GM12878 (cell line): ENCODE measurements at regions not wholly inside any gene's neighbourhood (a gene's known extent, or its start where the extent isn't known, plus 50 kb on each side); places are given as distances from the start of the nearest gene placed in this dataset.

Experiments
- ATAC-seq: fragments of 200-7000 bp; cut with Tn5 transposase; 3 replicates; pipeline ENCODE4 v1.9.1; 2020; ENCODE audit warnings: mild to moderate bottlenecking, moderate library complexity
- BruUV-seq: library from RNA; stranded (reverse); fragments of 400-500 nt; replicated peaks from 2 replicates; lab custom pipeline; 2021; lab: Mats Ljungman, UMichigan
- CTCF ChIA-PET: fragments of 300-600 bp; sonication (Branson Sonifier 250); formaldehyde crosslinking; extraction: SDS; loops from one replicate; lab custom pipeline; 2021; ENCODE audit warnings: inconsistent platforms; lab: Yijun Ruan, JAX
- POLR2A ChIA-PET: fragments of 350-600 bp; formaldehyde crosslinking; extraction: SDS; loops from one replicate; lab custom pipeline; 2021; ENCODE audit warnings: inconsistent platforms; lab: Charles Lee
- RAD21 ChIA-PET: fragments of 300-600 bp; sonication (Branson Sonifier 250); formaldehyde crosslinking; loops from one replicate; lab custom pipeline; 2023; ENCODE audit warnings: antibody characterized with exemption; ENCODE audit not compliant: unreplicated experiment; lab: Charles Lee
- SMC1A ChIA-PET: fragments of 300-600 bp; sonication (Branson Sonifier 250); formaldehyde crosslinking; loops from one replicate; lab custom pipeline; 2023; ENCODE audit not compliant: unreplicated experiment, uncharacterized antibody; lab: Charles Lee
- DNase-seq: peaks from one replicate; pipeline ENCODE4 v3.0.0-alpha.2; 2011; ENCODE audit warnings: low read depth, low spot score
- FAIRE-seq: peaks from 3 replicates; lab custom pipeline; 2011; peaks lifted over from hg19 to GRCh38; lab: Jason Lieb, UNC
- H2AFZ ChIP-seq: 2 replicates; pipeline ENCODE4 v1.6.0; 2011; ENCODE audit warnings: low read depth, low read length, control low read depth; ENCODE audit not compliant: control insufficient read depth
- H3K27ac ChIP-seq: 2 replicates; pipeline ENCODE4 v1.5.1; 2011; ENCODE audit warnings: control low read depth; ENCODE audit not compliant: control insufficient read depth, insufficient read depth
- H3K27me3 ChIP-seq, 2 experiments: replicated peaks in 1 of 2; 2 replicates each; pipeline versions ENCODE4 v1.6.0 to v1.6.1; 2011; ENCODE audit warnings: low read length in 1 of 2; ENCODE audit not compliant: control insufficient read depth in 2 of 2, insufficient read depth in 2 of 2
- H3K36me3 ChIP-seq, 2 experiments: 2 replicates each; pipeline ENCODE4 v1.5.1; 2011; ENCODE audit warnings: low read length in 1 of 2; ENCODE audit not compliant: control insufficient read depth in 2 of 2, insufficient read depth in 2 of 2
- H3K4me1 ChIP-seq: 2 replicates; pipeline ENCODE4 v1.6.1; 2011; ENCODE audit warnings: mild to moderate bottlenecking, low read length, moderate library complexity, mixed read lengths; ENCODE audit not compliant: control insufficient read depth, insufficient read depth
- H3K4me2 ChIP-seq: 2 replicates; pipeline ENCODE4 v1.6.0; 2011; ENCODE audit warnings: control low read depth; ENCODE audit not compliant: control insufficient read depth, insufficient read depth
- H3K4me3 ChIP-seq: fragments of 200-600 bp; sonication (generic); 2 replicates; pipeline ENCODE4 v1.5.1; 2016
- H3K79me2 ChIP-seq: 2 replicates; pipeline ENCODE4 v1.6.0; 2011; ENCODE audit warnings: low read length; ENCODE audit not compliant: control insufficient read depth, insufficient read depth
- H3K9ac ChIP-seq: 2 replicates; pipeline ENCODE4 v1.8.0; 2011; ENCODE audit warnings: low read length, control low read depth, mixed read lengths; ENCODE audit not compliant: control insufficient read depth, insufficient read depth
- H3K9me3 ChIP-seq: replicated peaks from 3 replicates; pipeline ENCODE4 v1.5.1; 2011; ENCODE audit warnings: mild to moderate bottlenecking, low read length; ENCODE audit not compliant: control insufficient read depth, insufficient read depth
- H4K20me1 ChIP-seq: 2 replicates; pipeline ENCODE4 v1.6.0; 2011; ENCODE audit not compliant: control insufficient read depth, insufficient read depth
- BHLHE40 ChIP-seq, 2 experiments: fragments of 450-650 bp in 1 of 2; IDR thresholded peaks; 2 replicates each; pipeline ENCODE4 v1.6.1; 2011 to 2017; ENCODE audit warnings: low read depth in 2 of 2, borderline replicate concordance in 1 of 2, improper control_type of control experiment in 1 of 2, low read length in 1 of 2, mild to moderate bottlenecking in 1 of 2
- CBFB ChIP-seq: IDR thresholded peaks from 2 replicates; pipeline ENCODE4 v1.6.1; 2016; ENCODE audit warnings: antibody characterized with exemption, low read depth
- CREB1 ChIP-seq: IDR thresholded peaks from 2 replicates; pipeline ENCODE4 v1.6.1; 2012; ENCODE audit warnings: low read depth, mild to moderate bottlenecking, inconsistent platforms
- NFYA ChIP-seq: IDR thresholded peaks from 2 replicates; pipeline ENCODE4 v1.6.1; 2011; ENCODE audit warnings: low read depth, mild to moderate bottlenecking, low read length, improper control_type of control experiment, borderline replicate concordance
- WGBS: methylation state at CpG from one replicate; pipeline ENCODE4 v1.1.6; 2016; ENCODE audit warnings: low lambda C conversion rate; ENCODE audit not compliant: insufficient replicate concordance, insufficient coverage; ENCODE audit errors: missing lambda C conversion rate; 5-methylcytosine and 5-hydroxymethylcytosine counted together
- in situ Hi-C: fragments of 300-500 bp; cut with MboI; formaldehyde crosslinking; loops from 9 replicates; pipeline ENCODE4 v1.14.3; 2018; ENCODE audit warnings: mixed read lengths
- intact Hi-C: fragments of 100-400 bp; cut with micrococcal nuclease; formaldehyde crosslinking; loops from one replicate; pipeline ENCODE4 v1.14.2; 2022; ENCODE audit not compliant: unreplicated experiment
- TF ChIP-seq, protein P1 (sequence below): fragments of 450-650 bp; IDR thresholded peaks from 2 replicates; pipeline ENCODE4 v1.6.1; 2017; ENCODE audit warnings: mild to moderate bottlenecking, low read depth, inconsistent platforms; ENCODE audit not compliant: poor library complexity, severe bottlenecking
- TF ChIP-seq, protein P2 (sequence below): fragments of 150-350 bp; IDR thresholded peaks from 2 replicates; pipeline ENCODE4 v1.6.1; 2014; ENCODE audit warnings: mild to moderate bottlenecking, low read depth, low read length
- TF ChIP-seq, protein P3 (sequence below): fragments of 450-650 bp; IDR thresholded peaks from 2 replicates; pipeline ENCODE4 v1.6.1; 2018; ENCODE audit warnings: borderline replicate concordance, mild to moderate bottlenecking; ENCODE audit not compliant: partially characterized antibody

DNA sequence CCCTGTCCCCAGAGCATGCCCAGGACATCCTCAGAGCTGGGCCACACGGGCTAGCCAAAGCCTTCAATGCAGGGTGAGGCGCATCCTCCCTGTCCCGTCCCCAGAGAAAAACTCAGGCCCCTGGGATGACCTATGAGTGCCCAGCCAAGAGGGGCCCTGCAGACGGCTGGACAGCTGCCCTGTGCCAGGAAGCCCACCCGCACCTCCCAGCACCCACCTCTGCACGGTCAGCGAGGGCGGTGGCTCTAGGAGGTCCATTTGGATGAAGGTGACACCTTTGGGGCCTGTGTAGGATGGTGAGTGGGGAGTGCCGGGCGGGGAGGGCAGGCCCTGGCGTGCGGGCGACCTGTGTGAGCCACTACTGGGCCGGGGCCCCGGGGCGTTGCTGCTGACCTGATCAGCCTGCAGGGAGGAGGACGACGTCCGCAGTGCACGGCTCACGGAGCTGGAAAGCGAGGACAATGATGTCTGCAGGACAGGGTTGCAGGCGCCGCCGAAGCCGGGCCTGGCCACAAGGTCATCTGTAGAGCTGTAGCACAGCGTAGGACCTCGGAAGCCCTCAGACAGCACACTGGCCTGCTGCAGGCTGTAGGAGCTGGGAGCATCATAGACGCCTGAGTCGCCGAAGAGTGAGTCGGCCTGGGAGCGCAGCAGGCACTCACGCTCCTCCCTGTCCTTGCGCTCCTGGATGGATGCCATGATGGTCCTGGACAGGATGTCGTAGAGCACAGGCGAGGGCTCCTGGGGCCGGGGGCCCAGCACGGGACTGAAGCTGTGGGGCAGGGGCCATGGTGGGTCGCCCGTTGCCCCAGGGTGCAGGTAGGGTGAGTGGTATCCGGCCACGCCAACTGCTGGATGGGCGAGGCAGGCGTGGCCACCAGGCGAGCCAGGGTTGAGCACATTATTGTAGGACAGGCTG, 180.5 kb downstream of the IGLL1 start:
- H3K9me3 ChIP-seq = no peaks in the 10 kb centered on the region
- no peaks in the 10 kb centered on the region for H4K20me1 ChIP-seq
- no peak overlapping the region for H3K4me2 ChIP-seq
- ChIA-PET POLR2A (no interaction called here), SMC1A (no interaction called here), CTCF (no interaction called here), RAD21 (no interaction called here)
- TF ChIP-seq, protein P1, sequence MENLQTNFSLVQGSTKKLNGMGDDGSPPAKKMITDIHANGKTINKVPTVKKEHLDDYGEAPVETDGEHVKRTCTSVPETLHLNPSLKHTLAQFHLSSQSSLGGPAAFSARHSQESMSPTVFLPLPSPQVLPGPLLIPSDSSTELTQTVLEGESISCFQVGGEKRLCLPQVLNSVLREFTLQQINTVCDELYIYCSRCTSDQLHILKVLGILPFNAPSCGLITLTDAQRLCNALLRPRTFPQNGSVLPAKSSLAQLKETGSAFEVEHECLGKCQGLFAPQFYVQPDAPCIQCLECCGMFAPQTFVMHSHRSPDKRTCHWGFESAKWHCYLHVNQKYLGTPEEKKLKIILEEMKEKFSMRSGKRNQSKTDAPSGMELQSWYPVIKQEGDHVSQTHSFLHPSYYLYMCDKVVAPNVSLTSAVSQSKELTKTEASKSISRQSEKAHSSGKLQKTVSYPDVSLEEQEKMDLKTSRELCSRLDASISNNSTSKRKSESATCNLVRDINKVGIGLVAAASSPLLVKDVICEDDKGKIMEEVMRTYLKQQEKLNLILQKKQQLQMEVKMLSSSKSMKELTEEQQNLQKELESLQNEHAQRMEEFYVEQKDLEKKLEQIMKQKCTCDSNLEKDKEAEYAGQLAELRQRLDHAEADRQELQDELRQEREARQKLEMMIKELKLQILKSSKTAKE = no peak
- TF ChIP-seq, protein P2, sequence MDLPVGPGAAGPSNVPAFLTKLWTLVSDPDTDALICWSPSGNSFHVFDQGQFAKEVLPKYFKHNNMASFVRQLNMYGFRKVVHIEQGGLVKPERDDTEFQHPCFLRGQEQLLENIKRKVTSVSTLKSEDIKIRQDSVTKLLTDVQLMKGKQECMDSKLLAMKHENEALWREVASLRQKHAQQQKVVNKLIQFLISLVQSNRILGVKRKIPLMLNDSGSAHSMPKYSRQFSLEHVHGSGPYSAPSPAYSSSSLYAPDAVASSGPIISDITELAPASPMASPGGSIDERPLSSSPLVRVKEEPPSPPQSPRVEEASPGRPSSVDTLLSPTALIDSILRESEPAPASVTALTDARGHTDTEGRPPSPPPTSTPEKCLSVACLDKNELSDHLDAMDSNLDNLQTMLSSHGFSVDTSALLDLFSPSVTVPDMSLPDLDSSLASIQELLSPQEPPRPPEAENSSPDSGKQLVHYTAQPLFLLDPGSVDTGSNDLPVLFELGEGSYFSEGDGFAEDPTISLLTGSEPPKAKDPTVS = no peak
- TF ChIP-seq CBFB = no peak
- no peak for TF ChIP-seq BHLHE40 (IDR thresholded peaks at IDR 0.05; ENCODE audit: borderline replicate concordance in 1 of 2, low read depth in 2 of 2, low read length in 1 of 2)
- no peak for TF ChIP-seq NFYA
- TF ChIP-seq CREB1 = no peak
- TF ChIP-seq, protein P3, sequence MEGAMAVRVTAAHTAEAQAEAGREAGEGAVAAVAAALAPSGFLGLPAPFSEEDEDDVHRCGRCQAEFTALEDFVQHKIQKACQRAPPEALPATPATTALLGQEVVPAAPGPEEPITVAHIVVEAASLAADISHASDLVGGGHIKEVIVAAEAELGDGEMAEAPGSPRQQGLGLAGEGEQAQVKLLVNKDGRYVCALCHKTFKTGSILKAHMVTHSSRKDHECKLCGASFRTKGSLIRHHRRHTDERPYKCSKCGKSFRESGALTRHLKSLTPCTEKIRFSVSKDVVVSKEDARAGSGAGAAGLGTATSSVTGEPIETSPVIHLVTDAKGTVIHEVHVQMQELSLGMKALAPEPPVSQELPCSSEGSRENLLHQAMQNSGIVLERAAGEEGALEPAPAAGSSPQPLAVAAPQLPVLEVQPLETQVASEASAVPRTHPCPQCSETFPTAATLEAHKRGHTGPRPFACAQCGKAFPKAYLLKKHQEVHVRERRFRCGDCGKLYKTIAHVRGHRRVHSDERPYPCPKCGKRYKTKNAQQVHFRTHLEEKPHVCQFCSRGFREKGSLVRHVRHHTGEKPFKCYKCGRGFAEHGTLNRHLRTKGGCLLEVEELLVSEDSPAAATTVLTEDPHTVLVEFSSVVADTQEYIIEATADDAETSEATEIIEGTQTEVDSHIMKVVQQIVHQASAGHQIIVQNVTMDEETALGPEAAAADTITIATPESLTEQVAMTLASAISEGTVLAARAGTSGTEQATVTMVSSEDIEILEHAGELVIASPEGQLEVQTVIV = no peak
- BruUV-seq = no TSS peak
- intact Hi-C loops (no loop called here), in situ Hi-C loops (loop anchor here (25.0 kb wide), 1 partner anchor 587 kb away; no protein-coding TSS in a partner anchor)
- FAIRE-seq (no peak), DNase-seq (no peak), ATAC-seq (no peak)
- no peak overlapping the region for H3K4me3 ChIP-seq
- H3K4me1 ChIP-seq = no peaks in the 10 kb centered on the region
- no peak overlapping the region for H3K27ac ChIP-seq
- no peaks in the 10 kb centered on the region for H3K27me3 ChIP-seq
- no peaks in the 10 kb centered on the region for H3K79me2 ChIP-seq
- H3K36me3 ChIP-seq = no peaks in the 10 kb centered on the region
- H2AFZ ChIP-seq = no peak overlapping the region
- no peak overlapping the region for H3K9ac ChIP-seq
- 42% methylated on average over 46 of the region's 46 CpGs for WGBS
